Ishikawa (cell line): ENCODE measurements at regions not wholly inside any gene's neighbourhood (a gene's known extent, or its start where the extent isn't known, plus 50 kb on each side); places are given as distances from the start of the nearest gene placed in this dataset.

Experiments
- EGR1 ChIP-seq: IDR thresholded peaks from 2 replicates; pipeline ENCODE4 v1.6.1; 2012
- EP300 ChIP-seq: IDR thresholded peaks from 2 replicates; pipeline ENCODE4 v1.6.1; 2012; ENCODE audit warnings: borderline replicate concordance
- FOXM1 ChIP-seq: IDR thresholded peaks from 2 replicates; pipeline ENCODE4 v1.6.1; 2012; ENCODE audit warnings: low read depth, borderline replicate concordance
- RAD21 ChIP-seq: IDR thresholded peaks from 2 replicates; pipeline ENCODE4 v1.6.1; 2012; ENCODE audit warnings: low read depth
- TCF12 ChIP-seq: IDR thresholded peaks from 2 replicates; pipeline ENCODE4 v1.6.1; 2012; ENCODE audit warnings: low read depth
- TEAD4 ChIP-seq: IDR thresholded peaks from 2 replicates; pipeline ENCODE4 v1.6.1; 2012
- USF1 ChIP-seq: IDR thresholded peaks from 2 replicates; pipeline ENCODE4 v1.6.1; 2012
- YY1 ChIP-seq: IDR thresholded peaks from 2 replicates; pipeline ENCODE4 v1.6.1; 2012; ENCODE audit warnings: low read depth

DNA sequence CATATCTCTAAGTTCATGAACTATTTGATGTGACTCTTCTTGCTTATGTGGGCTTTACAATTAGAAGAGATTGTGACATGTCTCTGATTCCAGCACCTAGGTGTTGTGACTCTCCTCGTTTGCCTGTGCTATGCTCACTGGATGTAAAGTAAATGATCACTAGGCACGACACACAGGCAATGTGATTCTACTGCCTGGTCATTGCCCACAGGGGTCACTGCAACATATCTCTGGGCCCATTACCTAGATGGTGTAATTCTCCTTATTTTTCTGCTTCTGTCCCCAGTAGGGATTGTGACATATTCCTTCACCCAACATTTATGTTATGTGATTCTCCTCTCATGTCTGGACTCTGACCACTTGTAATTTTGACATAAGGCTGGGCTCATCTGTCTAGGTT, 65.8 kb upstream of the ZNF91 start:
- TF ChIP-seq RAD21 (no peak), YY1 (no peak), EGR1 (no peak), FOXM1 (no peak), USF1 (no peak)

DNA sequence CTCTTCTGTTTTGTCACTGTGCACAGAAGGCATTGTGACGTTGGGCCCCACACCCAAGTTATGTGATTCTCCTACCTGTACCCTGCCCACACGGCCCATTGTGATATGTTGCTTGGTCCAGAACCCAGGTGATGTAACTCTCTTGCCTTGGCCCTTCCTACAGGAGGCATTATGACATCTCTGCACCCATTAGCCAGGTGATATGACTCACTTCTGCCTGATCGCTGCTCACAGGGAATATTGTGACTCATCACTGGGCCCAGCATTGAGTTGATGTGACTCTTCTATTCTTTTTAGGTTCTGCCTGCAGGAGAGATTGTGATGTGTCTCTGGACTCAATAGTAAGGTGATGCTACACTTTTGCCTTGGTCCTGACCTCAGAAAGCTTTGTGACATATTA, 65.4 kb upstream of the ZNF91 start:
- TF ChIP-seq TCF12 (no peak), TEAD4 (no peak), EP300 (no peak), USF1 (no peak), FOXM1 (no peak), RAD21 (no peak)
